ENCODE measurements at regions not wholly inside any gene's neighbourhood (a gene's known extent, or its start where the extent isn't known, plus 50 kb on each side); places are given as distances from the start of the nearest gene placed in this dataset.

DNA sequence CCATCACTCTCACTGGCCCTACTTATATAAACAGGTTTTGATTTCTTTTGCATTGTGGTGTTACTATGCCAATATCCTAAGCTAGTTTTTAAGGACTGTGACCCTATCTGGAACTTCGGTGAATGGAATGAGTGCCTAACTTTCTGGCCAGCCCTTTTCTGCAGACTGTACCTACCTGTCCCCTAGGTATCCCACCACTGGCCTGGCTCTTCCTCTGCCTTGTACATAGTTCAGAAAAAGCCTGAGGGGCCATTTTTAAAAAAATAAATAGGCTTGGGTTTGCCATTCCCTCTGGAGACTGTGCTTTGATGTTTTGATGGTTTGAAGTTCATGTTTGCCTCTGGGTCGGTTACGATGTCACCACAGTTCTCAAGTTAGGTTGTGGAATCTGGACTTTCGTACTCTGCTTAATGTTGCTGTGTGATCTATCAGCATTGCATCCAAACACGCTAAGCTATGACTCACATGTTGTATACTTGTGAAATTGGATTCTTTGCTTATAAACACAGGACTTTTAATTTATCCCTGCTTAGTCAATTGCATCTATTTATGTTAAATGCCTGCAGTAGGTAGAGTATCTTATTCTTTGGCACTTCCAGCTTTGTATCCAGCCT, 182.0 kb downstream of the ANKRD50 start:
- TF ChIP-seq POLR2AphosphoS5 (IDR thresholded peaks at IDR 0.05) (no peak), POLR2A (IDR thresholded peaks at IDR 0.05) (no peak), EP300 (IDR thresholded peaks at IDR 0.05) (no peak)
- TF ChIP-seq, protein P1, sequence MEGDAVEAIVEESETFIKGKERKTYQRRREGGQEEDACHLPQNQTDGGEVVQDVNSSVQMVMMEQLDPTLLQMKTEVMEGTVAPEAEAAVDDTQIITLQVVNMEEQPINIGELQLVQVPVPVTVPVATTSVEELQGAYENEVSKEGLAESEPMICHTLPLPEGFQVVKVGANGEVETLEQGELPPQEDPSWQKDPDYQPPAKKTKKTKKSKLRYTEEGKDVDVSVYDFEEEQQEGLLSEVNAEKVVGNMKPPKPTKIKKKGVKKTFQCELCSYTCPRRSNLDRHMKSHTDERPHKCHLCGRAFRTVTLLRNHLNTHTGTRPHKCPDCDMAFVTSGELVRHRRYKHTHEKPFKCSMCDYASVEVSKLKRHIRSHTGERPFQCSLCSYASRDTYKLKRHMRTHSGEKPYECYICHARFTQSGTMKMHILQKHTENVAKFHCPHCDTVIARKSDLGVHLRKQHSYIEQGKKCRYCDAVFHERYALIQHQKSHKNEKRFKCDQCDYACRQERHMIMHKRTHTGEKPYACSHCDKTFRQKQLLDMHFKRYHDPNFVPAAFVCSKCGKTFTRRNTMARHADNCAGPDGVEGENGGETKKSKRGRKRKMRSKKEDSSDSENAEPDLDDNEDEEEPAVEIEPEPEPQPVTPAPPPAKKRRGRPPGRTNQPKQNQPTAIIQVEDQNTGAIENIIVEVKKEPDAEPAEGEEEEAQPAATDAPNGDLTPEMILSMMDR (IDR thresholded peaks at IDR 0.05), result no peak

Data from upper lobe of left lung (tissue), 4 donors.